WERI-Rb-1 (cell line): ENCODE measurements at regions not wholly inside any gene's neighbourhood (a gene's known extent, or its start where the extent isn't known, plus 50 kb on each side); places are given as distances from the start of the nearest gene placed in this dataset.

Experiments used
- DNase-seq: peaks from one replicate; pipeline ENCODE4 v3.0.0-alpha.2; 2020
- H3K27ac ChIP-seq: fragments of 250-450 bp; sonication (Bioruptor Pico); 2 replicates; pipeline ENCODE4 v1.5.1; 2020; ENCODE audit warnings: mild to moderate bottlenecking, moderate library complexity
- H3K27me3 ChIP-seq: fragments of 250-450 bp; sonication (Bioruptor Pico); 2 replicates; pipeline ENCODE4 v1.5.1; 2021; ENCODE audit warnings: mild to moderate bottlenecking, low read depth, moderate library complexity; ENCODE audit not compliant: insufficient read depth, severe bottlenecking
- H3K36me3 ChIP-seq: fragments of 250-450 bp; sonication (Bioruptor Pico); 2 replicates; pipeline ENCODE4 v1.5.1; 2020; ENCODE audit warnings: mild to moderate bottlenecking, moderate library complexity
- H3K4me3 ChIP-seq: 2 replicates; pipeline ENCODE4 v1.5.1; 2011; ENCODE audit warnings: low read depth, mild to moderate bottlenecking, control low read depth, low read length
- H3K9me3 ChIP-seq: fragments of 250-450 bp; sonication (Bioruptor Pico); 2 replicates; pipeline ENCODE4 v1.5.1; 2021; ENCODE audit warnings: mild to moderate bottlenecking, moderate library complexity; ENCODE audit not compliant: severe bottlenecking
- TF ChIP-seq, protein P1 (sequence below): IDR thresholded peaks from 2 replicates; pipeline ENCODE4 v1.5.1; 2011; ENCODE audit warnings: low read depth, mild to moderate bottlenecking, control low read depth, inconsistent platforms, low read length

DNA sequence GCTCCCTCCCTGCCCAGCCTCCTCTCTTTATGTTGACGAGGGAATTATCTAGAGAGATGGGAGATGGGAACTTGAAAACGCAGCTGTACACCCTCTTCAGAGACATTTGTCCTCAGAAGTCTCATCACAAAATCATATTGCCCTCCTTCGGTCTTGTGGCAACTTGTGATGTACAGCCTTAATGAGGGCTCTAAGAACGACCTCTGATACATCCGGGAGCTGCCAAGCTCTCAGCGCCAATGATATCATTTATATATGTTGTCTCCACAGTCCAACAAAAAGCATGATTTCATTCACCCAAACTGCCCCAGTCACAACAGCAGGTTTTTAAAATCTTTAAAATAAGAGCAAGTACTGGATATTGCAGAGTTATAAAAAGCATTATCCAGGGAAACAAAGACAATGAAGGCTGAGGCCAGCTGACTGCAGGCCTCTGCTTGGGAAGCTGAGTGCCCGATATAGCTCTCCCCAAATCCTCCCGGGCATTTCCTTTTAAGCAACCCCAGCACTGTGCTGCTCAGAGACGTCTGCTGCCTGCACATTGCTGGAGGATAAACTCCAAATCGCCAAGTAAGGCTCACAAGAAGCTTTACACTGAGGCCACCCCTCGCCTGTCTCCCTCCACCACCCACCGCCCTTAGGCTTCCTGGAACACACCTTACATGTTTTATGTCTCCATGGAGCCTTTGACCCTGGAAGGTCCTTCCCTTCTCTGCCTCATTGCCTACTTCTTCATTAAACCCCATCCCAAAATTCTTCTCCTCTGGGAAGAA lies 236.1 kb downstream of the C1orf94 start:
- H3K27ac ChIP-seq = no peak overlapping the region
- TF ChIP-seq, protein P1, sequence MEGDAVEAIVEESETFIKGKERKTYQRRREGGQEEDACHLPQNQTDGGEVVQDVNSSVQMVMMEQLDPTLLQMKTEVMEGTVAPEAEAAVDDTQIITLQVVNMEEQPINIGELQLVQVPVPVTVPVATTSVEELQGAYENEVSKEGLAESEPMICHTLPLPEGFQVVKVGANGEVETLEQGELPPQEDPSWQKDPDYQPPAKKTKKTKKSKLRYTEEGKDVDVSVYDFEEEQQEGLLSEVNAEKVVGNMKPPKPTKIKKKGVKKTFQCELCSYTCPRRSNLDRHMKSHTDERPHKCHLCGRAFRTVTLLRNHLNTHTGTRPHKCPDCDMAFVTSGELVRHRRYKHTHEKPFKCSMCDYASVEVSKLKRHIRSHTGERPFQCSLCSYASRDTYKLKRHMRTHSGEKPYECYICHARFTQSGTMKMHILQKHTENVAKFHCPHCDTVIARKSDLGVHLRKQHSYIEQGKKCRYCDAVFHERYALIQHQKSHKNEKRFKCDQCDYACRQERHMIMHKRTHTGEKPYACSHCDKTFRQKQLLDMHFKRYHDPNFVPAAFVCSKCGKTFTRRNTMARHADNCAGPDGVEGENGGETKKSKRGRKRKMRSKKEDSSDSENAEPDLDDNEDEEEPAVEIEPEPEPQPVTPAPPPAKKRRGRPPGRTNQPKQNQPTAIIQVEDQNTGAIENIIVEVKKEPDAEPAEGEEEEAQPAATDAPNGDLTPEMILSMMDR = no peak
- DNase-seq = no peak

DNA sequence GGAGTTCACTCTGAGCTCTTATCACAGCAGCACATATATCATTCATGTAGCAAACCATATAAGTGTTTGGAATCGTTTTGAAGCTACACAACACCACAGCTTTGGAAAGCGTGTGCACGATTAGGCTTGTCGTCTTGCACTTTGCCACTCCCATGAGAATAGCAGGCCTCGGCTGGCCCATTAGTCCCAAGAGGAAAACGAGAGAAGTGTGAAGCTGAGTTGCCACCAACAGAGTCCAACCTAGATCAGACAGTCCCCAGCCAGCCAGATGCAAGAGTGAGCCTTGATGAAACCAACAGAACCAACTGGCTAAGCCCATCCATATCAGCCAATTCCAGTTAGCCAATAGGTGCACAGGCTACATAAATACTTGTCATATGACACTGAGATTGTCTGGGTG lies 238.4 kb downstream of the C1orf94 start:
- Histone ChIP-seq H3K27me3 (peaks cover 33% of the 10 kb centered on the region), H3K27ac (no peak overlapping the region), H3K4me3 (no peak overlapping the region), H3K9me3 (no peaks in the 10 kb centered on the region), H3K36me3 (no peaks in the 10 kb centered on the region)
- DNase-seq = no peak
- TF ChIP-seq, protein P1 = no peak

More for the DNA sequence above, 236.1 kb downstream of the C1orf94 start:
- Histone ChIP-seq H3K4me3 (no peak overlapping the region), H3K27me3 (peaks cover 27% of the 10 kb centered on the region), H3K9me3 (no peaks in the 10 kb centered on the region), H3K36me3 (no peaks in the 10 kb centered on the region)

DNA sequence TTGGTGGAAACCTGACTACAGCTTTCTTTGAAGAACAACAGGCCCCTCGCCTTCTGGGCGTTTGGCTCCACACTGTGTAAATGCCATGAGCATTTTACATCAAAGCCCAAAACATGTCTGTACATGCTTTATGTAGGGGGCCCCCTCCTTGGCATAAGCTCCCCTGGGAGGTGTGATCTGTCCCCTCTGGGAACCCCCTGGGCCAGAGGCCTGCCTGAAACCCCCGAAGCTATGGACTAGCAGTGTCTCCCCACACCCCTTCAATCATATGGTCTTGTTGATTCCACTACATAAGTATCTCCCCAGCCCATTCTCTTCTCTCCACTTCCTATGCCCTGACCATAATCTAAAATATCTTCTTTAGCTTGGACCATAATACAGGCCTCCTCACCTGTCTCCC lies 241.5 kb downstream of the C1orf94 start:
- no peak for DNase-seq
- TF ChIP-seq, protein P1 = no peak
- Histone ChIP-seq H3K27me3 (peaks cover 29% of the 10 kb centered on the region), H3K9me3 (no peaks in the 10 kb centered on the region), H3K27ac (no peak overlapping the region), H3K36me3 (no peaks in the 10 kb centered on the region), H3K4me3 (no peak overlapping the region)

DNA sequence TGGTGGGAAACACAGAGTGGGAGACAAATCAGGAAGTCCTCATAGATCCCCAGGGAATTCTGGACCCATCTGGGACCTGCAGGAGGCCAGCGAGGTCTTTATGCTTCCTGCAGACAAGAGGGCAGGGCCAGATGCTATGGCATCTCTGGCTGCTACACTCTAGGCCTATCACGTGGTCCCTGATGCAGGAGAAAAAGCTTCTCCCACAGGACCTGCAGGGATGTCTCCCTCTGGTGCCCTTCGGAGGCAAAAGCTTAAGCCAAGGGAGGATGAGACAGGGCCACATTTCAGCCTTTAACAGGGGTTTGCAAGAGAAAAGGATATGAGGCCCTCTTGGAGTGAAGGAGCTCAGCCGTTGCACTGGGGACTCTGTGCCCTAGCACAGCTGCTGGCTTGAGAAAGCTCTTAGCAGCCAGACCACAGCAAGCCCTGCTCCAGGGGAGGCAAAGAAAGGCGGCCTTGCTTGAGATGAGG lies 243.0 kb downstream of the C1orf94 start:
- peak; percentile 10 for DNase-seq
- no peak overlapping the region for H3K27ac ChIP-seq
- peaks cover 29% of the 10 kb centered on the region for H3K27me3 ChIP-seq
- TF ChIP-seq, protein P1 = no peak
- no peak overlapping the region for H3K4me3 ChIP-seq
- H3K9me3 ChIP-seq = no peaks in the 10 kb centered on the region
- H3K36me3 ChIP-seq = no peaks in the 10 kb centered on the region

- no peak for DNase-seq
- H3K9me3 ChIP-seq = no peaks in the 10 kb centered on the region
- TF ChIP-seq, protein P1 = no peak
Measured at GRCh38 chr1:34425046-34425445, 248.3 kb downstream of the C1orf94 start.

More at GRCh38 chr1:34425046-34425445, 248.3 kb downstream of the C1orf94 start:
- H3K36me3 ChIP-seq = no peaks in the 10 kb centered on the region
- H3K27me3 ChIP-seq = peaks cover 27% of the 10 kb centered on the region
- H3K4me3 ChIP-seq = no peak overlapping the region
- no peak overlapping the region for H3K27ac ChIP-seq
